Middle frontal gyrus (tissue), 1 donor: ENCODE measurements at regions not wholly inside any gene's neighbourhood (a gene's known extent, or its start where the extent isn't known, plus 50 kb on each side); places are given as distances from the start of the nearest gene placed in this dataset.

Experiments
- DNase-seq: peaks from one replicate; pipeline ENCODE4 v3.0.0-alpha.2; 2015; ENCODE audit warnings: low spot score; ENCODE audit errors: extremely low spot score

- no peak for DNase-seq
Measured at GRCh38 chr12:114876968-114877680, 193.1 kb upstream of the TBX3 start.

GRCh38 chr12:114875313-114875712, 191.3 kb upstream of the TBX3 start:
- DNase-seq, result no peak

- DNase-seq, result no peak
Measured at GRCh38 chr12:114873656-114874055, 189.7 kb upstream of the TBX3 start.

GRCh38 chr12:114868995-114869834, 185.2 kb upstream of the TBX3 start:
- DNase-seq, result no peak

- DNase-seq, result no peak
Measured at GRCh38 chr12:114866331-114866730, 182.4 kb upstream of the TBX3 start.

- no peak for DNase-seq
Measured at GRCh38 chr12:114864837-114865551, 181.0 kb upstream of the TBX3 start.

- no peak for DNase-seq
Measured at GRCh38 chr12:114863911-114864310, 179.9 kb upstream of the TBX3 start.

GRCh38 chr12:114860969-114861368, 177.0 kb upstream of the TBX3 start:
- no peak for DNase-seq

GRCh38 chr12:114858388-114859146, 174.6 kb upstream of the TBX3 start:
- no peak for DNase-seq

GRCh38 chr12:114855678-114856077, 171.7 kb upstream of the TBX3 start:
- DNase-seq, result no peak

GRCh38 chr12:114852976-114853529, 169.1 kb upstream of the TBX3 start:
- DNase-seq, result no peak

GRCh38 chr12:114851981-114852380, 168.0 kb upstream of the TBX3 start:
- no peak for DNase-seq

GRCh38 chr12:114850661-114851275, 166.8 kb upstream of the TBX3 start:
- DNase-seq, result no peak

- no peak for DNase-seq
Measured at GRCh38 chr12:114848666-114849065, 164.7 kb upstream of the TBX3 start.

GRCh38 chr12:114847441-114848035, 163.6 kb upstream of the TBX3 start:
- no peak for DNase-seq

GRCh38 chr12:114846771-114847170, 162.8 kb upstream of the TBX3 start:
- no peak for DNase-seq

GRCh38 chr12:114841557-114842251, 157.7 kb upstream of the TBX3 start:
- no peak for DNase-seq

GRCh38 chr12:114838480-114838879, 154.5 kb upstream of the TBX3 start:
- DNase-seq, result no peak

- DNase-seq, result no peak
Measured at GRCh38 chr12:114836609-114837008, 152.6 kb upstream of the TBX3 start.

GRCh38 chr12:114835031-114835430, 151.1 kb upstream of the TBX3 start:
- DNase-seq, result no peak
